ENCODE measurements at regions not wholly inside any gene's neighbourhood (a gene's known extent, or its start where the extent isn't known, plus 50 kb on each side); places are given as distances from the start of the nearest gene placed in this dataset.

GRCh38 chr10:116006508-116006907 lies 266.5 kb downstream of the GFRA1 start:
- H3K27me3 Mint-ChIP-seq (ENCODE audit: low read depth) = no peaks in the 10 kb centered on the region
- no peak overlapping the region for H3K4me3 Mint-ChIP-seq
- H3K27ac Mint-ChIP-seq (ENCODE audit: unreplicated experiment) = no peak overlapping the region
- DNase-seq (ENCODE audit: low read depth, low spot score) = no peak
- H3K36me3 Mint-ChIP-seq (ENCODE audit: low read depth) = no peaks in the 10 kb centered on the region
- H3K9me3 Mint-ChIP-seq = no peaks in the 10 kb centered on the region
- peaks cover 6% of the 10 kb centered on the region for H3K4me1 Mint-ChIP-seq
- TF ChIP-seq, protein P1, sequence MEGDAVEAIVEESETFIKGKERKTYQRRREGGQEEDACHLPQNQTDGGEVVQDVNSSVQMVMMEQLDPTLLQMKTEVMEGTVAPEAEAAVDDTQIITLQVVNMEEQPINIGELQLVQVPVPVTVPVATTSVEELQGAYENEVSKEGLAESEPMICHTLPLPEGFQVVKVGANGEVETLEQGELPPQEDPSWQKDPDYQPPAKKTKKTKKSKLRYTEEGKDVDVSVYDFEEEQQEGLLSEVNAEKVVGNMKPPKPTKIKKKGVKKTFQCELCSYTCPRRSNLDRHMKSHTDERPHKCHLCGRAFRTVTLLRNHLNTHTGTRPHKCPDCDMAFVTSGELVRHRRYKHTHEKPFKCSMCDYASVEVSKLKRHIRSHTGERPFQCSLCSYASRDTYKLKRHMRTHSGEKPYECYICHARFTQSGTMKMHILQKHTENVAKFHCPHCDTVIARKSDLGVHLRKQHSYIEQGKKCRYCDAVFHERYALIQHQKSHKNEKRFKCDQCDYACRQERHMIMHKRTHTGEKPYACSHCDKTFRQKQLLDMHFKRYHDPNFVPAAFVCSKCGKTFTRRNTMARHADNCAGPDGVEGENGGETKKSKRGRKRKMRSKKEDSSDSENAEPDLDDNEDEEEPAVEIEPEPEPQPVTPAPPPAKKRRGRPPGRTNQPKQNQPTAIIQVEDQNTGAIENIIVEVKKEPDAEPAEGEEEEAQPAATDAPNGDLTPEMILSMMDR (conservative IDR thresholded peaks at IDR 0.05) = no peak

DNA sequence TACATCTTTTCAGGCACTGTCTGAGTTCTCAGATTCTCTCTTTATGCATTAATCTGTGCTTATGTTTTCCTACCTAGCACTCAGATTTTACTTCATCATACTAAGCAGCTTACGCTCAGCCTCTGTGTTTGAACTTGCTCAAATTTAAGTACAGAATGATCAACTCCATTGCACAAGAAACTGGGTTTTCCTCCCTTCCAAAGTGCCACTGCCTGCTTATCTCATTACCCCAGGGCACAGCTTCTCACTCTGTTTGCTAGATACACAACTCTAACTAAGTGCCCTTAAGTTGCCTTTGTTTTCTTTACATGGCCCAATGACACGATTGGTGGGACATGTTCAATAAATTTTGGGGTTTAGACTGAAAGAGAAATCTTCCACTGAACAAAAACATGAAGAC lies 267.7 kb downstream of the GFRA1 start:
- DNase-seq (ENCODE audit: low read depth, low spot score) = no peak
- Mint-ChIP-seq H3K4me3 (no peak overlapping the region), H3K27me3 (ENCODE audit: low read depth) (no peaks in the 10 kb centered on the region), H3K27ac (ENCODE audit: unreplicated experiment) (peak overlapping the region; percentile 21), H3K9me3 (no peaks in the 10 kb centered on the region), H3K36me3 (ENCODE audit: low read depth) (no peaks in the 10 kb centered on the region), H3K4me1 (peaks cover 18% of the 10 kb centered on the region)
- TF ChIP-seq, protein P1 (conservative IDR thresholded peaks at IDR 0.05) = no peak

GRCh38 chr10:116002735-116003134 lies 270.3 kb downstream of the GFRA1 start:
- TF ChIP-seq, protein P1 (conservative IDR thresholded peaks at IDR 0.05) = no peak
- Mint-ChIP-seq H3K9me3 (no peaks in the 10 kb centered on the region), H3K27me3 (ENCODE audit: low read depth) (no peaks in the 10 kb centered on the region), H3K36me3 (ENCODE audit: low read depth) (no peaks in the 10 kb centered on the region), H3K27ac (ENCODE audit: unreplicated experiment) (no peak overlapping the region), H3K4me1 (peaks cover 30% of the 10 kb centered on the region), H3K4me3 (no peak overlapping the region)
- DNase-seq (ENCODE audit: low read depth, low spot score) = no peak

DNA sequence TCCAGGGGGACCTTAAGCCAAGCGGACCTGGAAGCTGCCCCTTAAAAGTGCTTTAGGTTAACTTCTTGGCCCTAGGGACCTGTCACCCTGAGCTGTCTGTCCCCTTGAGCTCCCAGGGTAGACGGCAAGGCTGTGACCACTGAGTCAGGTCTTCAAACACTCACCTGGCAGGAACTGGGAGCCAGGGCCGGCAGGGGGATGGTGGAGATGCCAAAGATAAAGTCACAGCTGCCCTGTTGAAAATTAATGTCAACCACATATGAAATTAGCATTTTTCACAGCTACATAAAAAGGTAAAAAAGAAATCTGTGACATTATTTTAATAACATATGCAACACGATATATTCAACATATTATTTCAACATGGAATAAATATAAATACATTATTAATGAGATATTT lies 271.0 kb downstream of the GFRA1 start:
- Mint-ChIP-seq H3K27ac (ENCODE audit: unreplicated experiment) (no peak overlapping the region), H3K36me3 (ENCODE audit: low read depth) (no peaks in the 10 kb centered on the region), H3K4me1 (peaks cover 30% of the 10 kb centered on the region), H3K27me3 (ENCODE audit: low read depth) (no peaks in the 10 kb centered on the region), H3K4me3 (no peak overlapping the region), H3K9me3 (no peaks in the 10 kb centered on the region)
- TF ChIP-seq, protein P1 (conservative IDR thresholded peaks at IDR 0.05) = no peak
- no peak for DNase-seq (ENCODE audit: low read depth, low spot score)

DNA sequence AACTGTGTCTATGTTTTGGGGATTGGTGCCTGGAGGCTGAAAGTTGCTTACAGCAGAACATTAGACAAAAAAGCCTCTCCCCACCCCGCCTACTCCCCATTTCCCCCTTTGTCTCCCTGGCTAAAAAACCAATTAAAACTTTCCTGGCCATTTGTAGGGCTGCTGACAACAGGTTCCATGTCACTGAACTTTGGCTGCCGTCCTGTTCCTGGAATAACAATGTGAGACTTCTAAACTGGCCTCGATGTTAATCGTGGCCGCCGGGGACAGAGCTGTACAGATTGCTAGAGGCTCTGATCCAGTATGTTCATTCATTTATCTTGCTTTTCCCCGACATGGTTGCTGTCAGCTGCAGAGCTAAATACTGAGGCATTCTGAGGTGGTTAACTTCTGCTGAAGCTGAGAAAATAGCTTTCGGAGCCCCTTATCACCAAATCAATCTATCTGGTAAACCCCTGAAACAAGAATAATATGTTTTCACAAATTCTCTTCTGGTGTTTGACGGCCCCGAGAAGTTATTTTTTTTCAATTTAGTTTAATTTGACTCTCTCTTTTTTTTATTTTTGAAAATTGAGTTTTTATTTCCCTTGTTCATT lies 271.6 kb downstream of the GFRA1 start:
- DNase-seq (ENCODE audit: low read depth, low spot score) = no peak
- Mint-ChIP-seq H3K4me1 (peaks cover 30% of the 10 kb centered on the region), H3K4me3 (peak overlapping the region; percentile 26), H3K9me3 (no peaks in the 10 kb centered on the region), H3K27me3 (ENCODE audit: low read depth) (no peaks in the 10 kb centered on the region), H3K36me3 (ENCODE audit: low read depth) (no peaks in the 10 kb centered on the region), H3K27ac (ENCODE audit: unreplicated experiment) (no peak overlapping the region)
- TF ChIP-seq, protein P1 (conservative IDR thresholded peaks at IDR 0.05) = no peak

Measured in neural crest cell (in vitro differentiated cells).